Trophoblast cell (in vitro differentiated cells and primary cell): ENCODE measurements at regions not wholly inside any gene's neighbourhood (a gene's known extent, or its start where the extent isn't known, plus 50 kb on each side); places are given as distances from the start of the nearest gene placed in this dataset.

Experiments used
- DNase-seq, 2 donors: peaks; one replicate each; pipeline ENCODE4 v3.0.0-alpha.2; 2016
- H2AFZ ChIP-seq: 2 replicates; pipeline ENCODE4 v1.6.1; 2013; ENCODE audit warnings: low read length, moderate library complexity, mild to moderate bottlenecking; ENCODE audit not compliant: insufficient read depth, poor library complexity
- H2AK5ac ChIP-seq: 2 replicates; pipeline ENCODE4 v1.6.1; 2013; ENCODE audit warnings: mild to moderate bottlenecking, low read length
- H2BK120ac ChIP-seq: 2 replicates; pipeline ENCODE4 v1.6.1; 2013; ENCODE audit warnings: low read length, mild to moderate bottlenecking, moderate library complexity; ENCODE audit not compliant: insufficient read depth, poor library complexity
- H2BK12ac ChIP-seq: 2 replicates; pipeline ENCODE4 v1.6.1; 2013; ENCODE audit warnings: mild to moderate bottlenecking, low read length, moderate library complexity
- H2BK5ac ChIP-seq: 2 replicates; pipeline ENCODE4 v1.6.1; 2013; ENCODE audit warnings: low read length, low read depth, moderate library complexity, mild to moderate bottlenecking; ENCODE audit not compliant: poor library complexity
- H3K14ac ChIP-seq: 2 replicates; pipeline ENCODE4 v1.6.1; 2013; ENCODE audit warnings: mild to moderate bottlenecking, low read length
- H3K18ac ChIP-seq: 2 replicates; pipeline ENCODE4 v1.6.1; 2013; ENCODE audit warnings: mild to moderate bottlenecking, low read length
- H3K23ac ChIP-seq: 2 replicates; pipeline ENCODE4 v1.6.1; 2013; ENCODE audit warnings: low read length
- H3K27ac ChIP-seq: 2 replicates; pipeline ENCODE4 v1.5.1; 2013; ENCODE audit warnings: low read depth, mild to moderate bottlenecking, inconsistent platforms, low read length, moderate library complexity
- H3K27me3 ChIP-seq: 2 replicates; pipeline ENCODE4 v1.6.1; 2013; ENCODE audit warnings: inconsistent platforms, mild to moderate bottlenecking, low read length, moderate library complexity; ENCODE audit not compliant: insufficient read depth
- H3K36me3 ChIP-seq, 2 experiments: 1 replicate in 1 of 2; 2 replicates in 1 of 2; pipeline ENCODE4 v1.6.1; 2013; ENCODE audit warnings: low read length in 2 of 2, mild to moderate bottlenecking in 2 of 2, moderate library complexity in 1 of 2; ENCODE audit not compliant: insufficient read depth in 2 of 2, control insufficient read depth in 1 of 2
- H3K4ac ChIP-seq: 2 replicates; pipeline ENCODE4 v1.6.1; 2013; ENCODE audit warnings: low read depth, mild to moderate bottlenecking, low read length, moderate library complexity
- H3K4me1 ChIP-seq, 2 experiments: 1 replicate in 1 of 2; 2 replicates in 1 of 2; pipeline ENCODE4 v1.6.1; 2013; ENCODE audit warnings: low read length in 2 of 2, mild to moderate bottlenecking in 2 of 2, moderate library complexity in 1 of 2; ENCODE audit not compliant: insufficient read depth in 2 of 2, control insufficient read depth in 1 of 2
- H3K4me2 ChIP-seq: 2 replicates; pipeline ENCODE4 v1.6.1; 2013; ENCODE audit warnings: inconsistent platforms, mild to moderate bottlenecking, low read length, moderate library complexity
- H3K4me3 ChIP-seq: 2 replicates; pipeline ENCODE4 v1.5.1; 2013; ENCODE audit warnings: mild to moderate bottlenecking, low read depth, low read length, inconsistent platforms
- H3K79me1 ChIP-seq: one replicate; pipeline ENCODE4 v1.6.1; 2013; ENCODE audit warnings: low read length
- H3K79me2 ChIP-seq: 2 replicates; pipeline ENCODE4 v1.6.1; 2013; ENCODE audit warnings: low read length, mild to moderate bottlenecking; ENCODE audit not compliant: control insufficient read depth, insufficient read depth, poor library complexity
- H3K9ac ChIP-seq: 2 replicates; pipeline ENCODE4 v1.6.1; 2013; ENCODE audit warnings: mild to moderate bottlenecking, low read length
- H3K9me3 ChIP-seq: 2 replicates; pipeline ENCODE4 v1.6.1; 2013; ENCODE audit warnings: low read depth, mild to moderate bottlenecking, control low read depth, inconsistent platforms, low read length; ENCODE audit not compliant: insufficient read depth
- H4K12ac ChIP-seq: 2 replicates; pipeline ENCODE4 v1.6.1; 2013; ENCODE audit warnings: low read depth, mild to moderate bottlenecking, low read length, moderate library complexity
- H4K8ac ChIP-seq: 2 replicates; pipeline ENCODE4 v1.6.1; 2013; ENCODE audit warnings: low read depth, mild to moderate bottlenecking, low read length, moderate library complexity
- H4K91ac ChIP-seq: one replicate; pipeline ENCODE4 v1.6.1; 2013; ENCODE audit warnings: low read depth, mild to moderate bottlenecking, low read length, moderate library complexity
- WGBS: extraction: QIAGEN DNeasy Blood & Tissue Kit; methylation state at CpG from one replicate; pipeline ENCODE4 v1.1.7; 2013; ENCODE audit warnings: missing lambda C conversion rate; ENCODE audit not compliant: insufficient read length, insufficient coverage; ENCODE audit errors: extremely low coverage; 5-methylcytosine and 5-hydroxymethylcytosine counted together

GRCh38 chr6:105896052-105896820, 189.9 kb upstream of the PRDM1 start:
- WGBS = no CpG with 5 or more reads among the region's 12 CpGs
- H3K36me3 ChIP-seq = no peaks in the 10 kb centered on the region
- no peaks in the 10 kb centered on the region for H3K79me1 ChIP-seq
- H2BK5ac ChIP-seq = no peak overlapping the region
- no peak overlapping the region for H2AFZ ChIP-seq
- no peak overlapping the region for H3K4ac ChIP-seq
- no peaks in the 10 kb centered on the region for H3K79me2 ChIP-seq
- H3K18ac ChIP-seq = no peak overlapping the region
- no peak overlapping the region for H2BK120ac ChIP-seq
- no peak overlapping the region for H3K4me3 ChIP-seq
- H2AK5ac ChIP-seq = no peak overlapping the region
- no peak overlapping the region for H2BK12ac ChIP-seq
- DNase-seq = peak in 1 of 2 donors; percentile 64
- H3K27ac ChIP-seq = no peak overlapping the region
- H3K9me3 ChIP-seq = no peaks in the 10 kb centered on the region
- no peak overlapping the region for H3K4me2 ChIP-seq
- no peaks in the 10 kb centered on the region for H3K27me3 ChIP-seq
- H3K14ac ChIP-seq = no peak overlapping the region
- H3K9ac ChIP-seq = no peak overlapping the region
- no peak overlapping the region for H4K12ac ChIP-seq
- H4K91ac ChIP-seq = no peak overlapping the region
- no peak overlapping the region for H4K8ac ChIP-seq
- peaks cover 3 to 7% of the 10 kb centered on the region in 2 experiments for H3K4me1 ChIP-seq
- H3K23ac ChIP-seq = no peak overlapping the region

- H4K8ac ChIP-seq = no peak overlapping the region
- no peak overlapping the region for H3K4me2 ChIP-seq
- peaks cover 3 to 7% of the 10 kb centered on the region in 2 experiments for H3K4me1 ChIP-seq
- H3K9me3 ChIP-seq = no peaks in the 10 kb centered on the region
- H2AFZ ChIP-seq = no peak overlapping the region
- no peak overlapping the region for H3K9ac ChIP-seq
- no peak overlapping the region for H3K14ac ChIP-seq
- WGBS = no CpG with 5 or more reads among the region's 1 CpG
- no peak overlapping the region for H3K4ac ChIP-seq
- peak; percentile 22 to 78 for DNase-seq
- H3K27ac ChIP-seq = no peak overlapping the region
- no peak overlapping the region for H4K12ac ChIP-seq
- H3K18ac ChIP-seq = no peak overlapping the region
- H2AK5ac ChIP-seq = no peak overlapping the region
- no peaks in the 10 kb centered on the region for H3K36me3 ChIP-seq
- no peak overlapping the region for H2BK12ac ChIP-seq
- H2BK120ac ChIP-seq = no peak overlapping the region
- no peaks in the 10 kb centered on the region for H3K79me2 ChIP-seq
- no peak overlapping the region for H3K23ac ChIP-seq
- no peaks in the 10 kb centered on the region for H3K79me1 ChIP-seq
- H4K91ac ChIP-seq = no peak overlapping the region
- no peaks in the 10 kb centered on the region for H3K27me3 ChIP-seq
- no peak overlapping the region for H3K4me3 ChIP-seq
- H2BK5ac ChIP-seq = no peak overlapping the region
These were observed 191.6 kb upstream of the PRDM1 start for GRCh38 chr6:105894556-105894955.

GRCh38 chr6:105893741-105894140, 192.4 kb upstream of the PRDM1 start:
- Histone ChIP-seq H3K27me3 (no peaks in the 10 kb centered on the region), H3K4ac (no peak overlapping the region), H3K9ac (no peak overlapping the region), H3K4me2 (no peak overlapping the region), H4K91ac (no peak overlapping the region), H3K9me3 (no peaks in the 10 kb centered on the region), H3K23ac (no peak overlapping the region), H2BK120ac (no peak overlapping the region), H3K14ac (no peak overlapping the region), H4K8ac (no peak overlapping the region), H3K18ac (no peak overlapping the region), H2AK5ac (no peak overlapping the region), H2BK12ac (no peak overlapping the region), H3K4me3 (no peak overlapping the region), H3K79me2 (no peaks in the 10 kb centered on the region), H4K12ac (no peak overlapping the region), H3K36me3 (no peaks in the 10 kb centered on the region), H3K79me1 (no peaks in the 10 kb centered on the region), H2BK5ac (no peak overlapping the region), H3K4me1 (peaks cover 3 to 7% of the 10 kb centered on the region in 2 experiments), H3K27ac (no peak overlapping the region), H2AFZ (no peak overlapping the region)
- DNase-seq = no peak
- no CpG with 5 or more reads among the region's 7 CpGs for WGBS

- DNase-seq = no peak
- no peaks in the 10 kb centered on the region for H3K27me3 ChIP-seq
- WGBS = no CpG with 5 or more reads among the region's 3 CpGs
- no peak overlapping the region for H2BK5ac ChIP-seq
- no peak overlapping the region for H3K4ac ChIP-seq
- no peak overlapping the region for H2BK12ac ChIP-seq
- H4K8ac ChIP-seq = no peak overlapping the region
- no peaks in the 10 kb centered on the region for H3K9me3 ChIP-seq
- no peaks in the 10 kb centered on the region for H3K36me3 ChIP-seq
- H2AFZ ChIP-seq = no peak overlapping the region
- H2AK5ac ChIP-seq = no peak overlapping the region
- H3K79me2 ChIP-seq = no peaks in the 10 kb centered on the region
- H3K27ac ChIP-seq = no peak overlapping the region
- no peak overlapping the region for H3K4me3 ChIP-seq
- H4K91ac ChIP-seq = no peak overlapping the region
- H3K14ac ChIP-seq = no peak overlapping the region
- H3K4me2 ChIP-seq = no peak overlapping the region
- no peak overlapping the region for H3K9ac ChIP-seq
- H4K12ac ChIP-seq = no peak overlapping the region
- H2BK120ac ChIP-seq = no peak overlapping the region
- no peak overlapping the region for H3K18ac ChIP-seq
- H3K23ac ChIP-seq = peak overlapping the region; percentile 42
- H3K4me1 ChIP-seq = peaks cover 3 to 7% of the 10 kb centered on the region in 2 experiments
- H3K79me1 ChIP-seq = no peaks in the 10 kb centered on the region
These were observed 193.4 kb upstream of the PRDM1 start for GRCh38 chr6:105892577-105893262.
